GM23248 (cell line): ENCODE measurements at regions not wholly inside any gene's neighbourhood (a gene's known extent, or its start where the extent isn't known, plus 50 kb on each side); places are given as distances from the start of the nearest gene placed in this dataset.
"Not testable (repeated sequence)": the region's sequence is repeated elsewhere in the genome, so short reads cannot be mapped to it uniquely, and the experiment has no call there.

Source experiments
- DNase-seq: peaks from one replicate; pipeline ENCODE4 v3.0.0-alpha.2; 2015
- H2AFZ ChIP-seq: fragments of 200-600 bp; sonication (generic); 2 replicates; pipeline ENCODE4 v1.6.1; 2016; ENCODE audit warnings: antibody characterized with exemption
- H3F3A ChIP-seq: fragments of 200-600 bp; sonication (generic); 2 replicates; pipeline ENCODE4 v1.6.1; 2016; ENCODE audit warnings: mild to moderate bottlenecking, antibody characterized with exemption, mixed run types; ENCODE audit not compliant: insufficient read depth
- H3K27ac ChIP-seq: fragments of 200-600 bp; sonication (generic); 2 replicates; pipeline ENCODE4 v1.5.1; 2016; ENCODE audit warnings: mild to moderate bottlenecking
- H3K27me3 ChIP-seq: fragments of 200-600 bp; sonication (generic); replicated peaks from 2 replicates; pipeline ENCODE4 v1.6.1; 2016; ENCODE audit warnings: mild to moderate bottlenecking; ENCODE audit not compliant: insufficient read depth
- H3K36me3 ChIP-seq: fragments of 200-600 bp; sonication (generic); 2 replicates; pipeline ENCODE4 v1.6.1; 2016; ENCODE audit warnings: low read depth, mild to moderate bottlenecking
- H3K4me1 ChIP-seq: fragments of 200-600 bp; sonication (generic); 2 replicates; pipeline ENCODE4 v1.6.1; 2016; ENCODE audit warnings: mild to moderate bottlenecking; ENCODE audit not compliant: insufficient read depth
- H3K4me2 ChIP-seq: fragments of 200-600 bp; sonication (generic); one replicate; pipeline ENCODE4 v1.6.1; 2016; ENCODE audit warnings: mild to moderate bottlenecking; ENCODE audit not compliant: unreplicated experiment
- H3K4me3 ChIP-seq: fragments of 200-600 bp; sonication (generic); 2 replicates; pipeline ENCODE4 v1.5.1; 2016; ENCODE audit warnings: mild to moderate bottlenecking
- H3K79me2 ChIP-seq: fragments of 200-600 bp; sonication (generic); 2 replicates; pipeline ENCODE4 v1.6.1; 2016; ENCODE audit warnings: mild to moderate bottlenecking; ENCODE audit not compliant: insufficient read depth
- H3K9ac ChIP-seq: fragments of 200-600 bp; sonication (generic); 2 replicates; pipeline ENCODE4 v1.6.1; 2016; ENCODE audit warnings: mild to moderate bottlenecking
- H3K9me2 ChIP-seq: fragments of 200-600 bp; sonication (generic); 2 replicates; pipeline ENCODE4 v1.6.1; 2016; ENCODE audit warnings: mixed run types, mild to moderate bottlenecking, moderate library complexity; ENCODE audit not compliant: insufficient read depth
- H3K9me3 ChIP-seq: fragments of 200-600 bp; sonication (generic); one replicate; pipeline ENCODE4 v1.6.1; 2017; ENCODE audit warnings: low read depth
- H4K20me1 ChIP-seq: fragments of 200-600 bp; sonication (generic); 2 replicates; pipeline ENCODE4 v1.6.0; 2016; ENCODE audit not compliant: insufficient read depth
- EZH2 ChIP-seq: fragments of 200-600 bp; sonication (generic); IDR thresholded peaks from 2 replicates; pipeline ENCODE4 v1.6.1; 2018; ENCODE audit warnings: antibody characterized with exemption, mild to moderate bottlenecking; ENCODE audit not compliant: insufficient read depth, poor library complexity, severe bottlenecking
- EZH2phosphoT487 ChIP-seq: fragments of 200-600 bp; sonication (generic); IDR thresholded peaks from 2 replicates; pipeline ENCODE4 v1.6.1; 2018; ENCODE audit warnings: antibody characterized with exemption, moderate library complexity, mild to moderate bottlenecking, low read depth; ENCODE audit not compliant: insufficient read depth
- WGBS, 2 experiments: methylation state at CpG; one replicate each; pipeline ENCODE4 v1.1.6; 2015 to 2017; ENCODE audit warnings: low lambda C conversion rate in 2 of 2, low coverage in 1 of 2; ENCODE audit errors: missing lambda C conversion rate in 2 of 2; 5-methylcytosine and 5-hydroxymethylcytosine counted together
- in situ Hi-C: fragments of 300-500 bp; cut with MboI; formaldehyde crosslinking; loops from 2 replicates; pipeline ENCODE4 v1.15.0; 2020

- no peak overlapping the region for H3K4me3 ChIP-seq
- 25 to 29% methylated on average over 1 of the region's 1 CpG for WGBS, 2 experiments
Observed at GRCh38 chr2:90207454-90208058, 1516.1 kb downstream of the RPIA start.

GRCh38 chr2:90209009-90209408 lies 1517.5 kb downstream of the RPIA start:
- no peaks in the 10 kb centered on the region for H3K4me1 ChIP-seq
- H3K36me3 ChIP-seq, result no peaks in the 10 kb centered on the region
- no peak overlapping the region for H3K27ac ChIP-seq
- in situ Hi-C loops, result no loop called here
- no peak overlapping the region for H3K4me2 ChIP-seq
- no peak overlapping the region for H2AFZ ChIP-seq
- no peaks in the 10 kb centered on the region for H4K20me1 ChIP-seq
- H3K4me3 ChIP-seq, result no peak overlapping the region
- WGBS, 2 experiments, result 32 to 36% methylated on average over 5 of the region's 5 CpGs
- H3F3A ChIP-seq, result no peaks in the 10 kb centered on the region
- no peaks in the 10 kb centered on the region for H3K27me3 ChIP-seq
- H3K9ac ChIP-seq, result no peak overlapping the region
- H3K9me3 ChIP-seq, result no peaks in the 10 kb centered on the region
- TF ChIP-seq EZH2, result no peak
- no peak for TF ChIP-seq EZH2phosphoT487
- no peaks in the 10 kb centered on the region for H3K79me2 ChIP-seq
- no peak for DNase-seq
- H3K9me2 ChIP-seq, result no peaks in the 10 kb centered on the region

More at GRCh38 chr2:90207454-90208058, 1516.1 kb downstream of the RPIA start:
- no peaks in the 10 kb centered on the region for H3K79me2 ChIP-seq
- H3K4me1 ChIP-seq, result no peaks in the 10 kb centered on the region
- no peaks in the 10 kb centered on the region for H3K27me3 ChIP-seq
- no peak overlapping the region for H3K4me2 ChIP-seq
- no peaks in the 10 kb centered on the region for H4K20me1 ChIP-seq
- no peak for TF ChIP-seq EZH2phosphoT487
- no peak for TF ChIP-seq EZH2
- no peak overlapping the region for H2AFZ ChIP-seq
- no peak overlapping the region for H3K27ac ChIP-seq
- no peaks in the 10 kb centered on the region for H3F3A ChIP-seq
- H3K9me3 ChIP-seq, result no peaks in the 10 kb centered on the region
- no peaks in the 10 kb centered on the region for H3K9me2 ChIP-seq
- H3K36me3 ChIP-seq, result no peaks in the 10 kb centered on the region
- peak; percentile 18 for DNase-seq
- in situ Hi-C loops, result no loop called here
- no peak overlapping the region for H3K9ac ChIP-seq

GRCh38 chr2:90209806-90210205 lies 1518.3 kb downstream of the RPIA start:
- Histone ChIP-seq H3K36me3 (no peaks in the 10 kb centered on the region), H4K20me1 (no peaks in the 10 kb centered on the region), H3K4me3 (no peak overlapping the region), H2AFZ (no peak overlapping the region), H3K9ac (no peak overlapping the region), H3K27ac (no peak overlapping the region), H3K4me1 (no peaks in the 10 kb centered on the region), H3K79me2 (no peaks in the 10 kb centered on the region), H3K9me2 (no peaks in the 10 kb centered on the region), H3K9me3 (no peaks in the 10 kb centered on the region), H3K27me3 (no peaks in the 10 kb centered on the region), H3F3A (no peaks in the 10 kb centered on the region), H3K4me2 (no peak overlapping the region)
- TF ChIP-seq EZH2phosphoT487 (no peak), EZH2 (no peak)
- no peak for DNase-seq
- in situ Hi-C loops, result no loop called here
- WGBS, 2 experiments, result 22 to 25% methylated on average over 4 of the region's 4 CpGs

- H3K9ac ChIP-seq, H4K20me1 ChIP-seq, H3K9me2 ChIP-seq, H3K27me3 ChIP-seq, H3K36me3 ChIP-seq, H3K9me3 ChIP-seq, H3K4me1 ChIP-seq, H2AFZ ChIP-seq, DNase-seq, H3K4me2 ChIP-seq, H3K27ac ChIP-seq, in situ Hi-C loops, H3K79me2 ChIP-seq, H3K4me3 ChIP-seq, H3F3A ChIP-seq: not testable (repeated sequence)
- 0% methylated on average over 2 of the region's 2 CpGs for WGBS, 2 experiments
Observed at GRCh38 chr2:90215880-90216279, 1524.4 kb downstream of the RPIA start.

GRCh38 chr2:90216801-90217200 lies 1525.3 kb downstream of the RPIA start:
- H3K9ac ChIP-seq, H2AFZ ChIP-seq, DNase-seq, H3K9me2 ChIP-seq, H3K9me3 ChIP-seq, H3K4me1 ChIP-seq, in situ Hi-C loops, H3K79me2 ChIP-seq, H3K4me3 ChIP-seq, H3F3A ChIP-seq, H3K4me2 ChIP-seq, H3K27ac ChIP-seq, H4K20me1 ChIP-seq, H3K36me3 ChIP-seq, H3K27me3 ChIP-seq: not testable (repeated sequence)
- WGBS, 2 experiments, result 5 to 7% methylated on average over 1 of the region's 1 CpG

- H4K20me1 ChIP-seq, H3K27me3 ChIP-seq, H3K27ac ChIP-seq, DNase-seq, in situ Hi-C loops, H3K4me1 ChIP-seq, H3K9me3 ChIP-seq, H3K9ac ChIP-seq, H3K9me2 ChIP-seq, H3K4me2 ChIP-seq, H3K36me3 ChIP-seq, H3F3A ChIP-seq, H2AFZ ChIP-seq, H3K79me2 ChIP-seq, H3K4me3 ChIP-seq: not testable (repeated sequence)
- 17% methylated on average over 1 of the region's 2 CpGs; no CpG with 5 or more reads in 1 of the 2 experiments for WGBS, 2 experiments
Observed at GRCh38 chr2:90218534-90218933, 1527.1 kb downstream of the RPIA start.

- H3K9ac ChIP-seq, H3K4me2 ChIP-seq, H4K20me1 ChIP-seq, DNase-seq, H2AFZ ChIP-seq, H3K36me3 ChIP-seq, H3K79me2 ChIP-seq, H3K27me3 ChIP-seq, H3F3A ChIP-seq, H3K27ac ChIP-seq, in situ Hi-C loops, H3K4me3 ChIP-seq, H3K4me1 ChIP-seq, H3K9me3 ChIP-seq, H3K9me2 ChIP-seq: not testable (repeated sequence)
- WGBS, 2 experiments, result 14 to 15% methylated on average over 2 of the region's 2 CpGs
Observed at GRCh38 chr2:90220623-90221299, 1529.3 kb downstream of the RPIA start.
